Stimulated activated memory B cell treated with anti-CD40 and anti-IgM and Interleukin-4, amounts not matched to agents 10 μg/mL and 1 μg/mL and 100 μg/mL, for 72 hours (primary cell): ENCODE measurements at regions not wholly inside any gene's neighbourhood (a gene's known extent, or its start where the extent isn't known, plus 50 kb on each side); places are given as distances from the start of the nearest gene placed in this dataset.

Experiments used
- ATAC-seq: fragments of 150-1000 bp; cut with Tn5 transposase; 2 replicates; pipeline ENCODE4 v1.10.0; 2021
- H3K27ac Mint-ChIP-seq: one replicate; pipeline ENCODE4 v1.8.0; 2022; ENCODE audit warnings: mild to moderate bottlenecking, mixed read lengths
- H3K27me3 Mint-ChIP-seq: one replicate; pipeline ENCODE4 v1.8.0; 2022; ENCODE audit warnings: mixed read lengths
- H3K36me3 Mint-ChIP-seq: one replicate; pipeline ENCODE4 v1.8.0; 2022; ENCODE audit warnings: mixed read lengths
- H3K4me1 Mint-ChIP-seq: one replicate; pipeline ENCODE4 v1.8.0; 2022; ENCODE audit warnings: mixed read lengths
- H3K4me3 Mint-ChIP-seq: one replicate; pipeline ENCODE4 v1.8.0; 2022; ENCODE audit warnings: mild to moderate bottlenecking, moderate library complexity, mixed read lengths
- H3K9me3 Mint-ChIP-seq: one replicate; pipeline ENCODE4 v1.8.0; 2022; ENCODE audit warnings: mixed read lengths

DNA sequence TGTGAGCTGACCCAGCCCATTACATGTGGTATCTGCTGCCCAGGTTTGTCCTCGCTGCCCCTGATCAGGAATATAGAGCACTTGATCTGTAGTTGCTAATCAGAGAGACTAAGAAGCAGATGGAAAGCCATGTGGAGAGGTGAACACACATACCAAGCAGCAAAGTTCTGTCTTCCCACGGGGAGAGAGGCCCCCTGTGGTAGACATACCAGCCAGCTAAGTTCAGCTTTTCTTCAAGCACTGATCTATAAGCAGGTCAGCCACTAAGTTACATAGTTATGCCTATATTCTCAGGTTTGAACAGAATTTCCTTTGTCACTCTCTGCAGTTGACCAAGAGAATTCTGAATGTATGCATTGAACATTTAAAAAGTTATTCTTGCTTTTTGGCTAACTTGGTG, 76.4 kb downstream of the DDX3Y start:
- no peak overlapping the region for H3K27ac Mint-ChIP-seq
- no peak overlapping the region for H3K4me3 Mint-ChIP-seq
- H3K9me3 Mint-ChIP-seq: no peaks in the 10 kb centered on the region
- H3K36me3 Mint-ChIP-seq: no peaks in the 10 kb centered on the region
- ATAC-seq: no peak
- no peaks in the 10 kb centered on the region for H3K4me1 Mint-ChIP-seq
- no peaks in the 10 kb centered on the region for H3K27me3 Mint-ChIP-seq

DNA sequence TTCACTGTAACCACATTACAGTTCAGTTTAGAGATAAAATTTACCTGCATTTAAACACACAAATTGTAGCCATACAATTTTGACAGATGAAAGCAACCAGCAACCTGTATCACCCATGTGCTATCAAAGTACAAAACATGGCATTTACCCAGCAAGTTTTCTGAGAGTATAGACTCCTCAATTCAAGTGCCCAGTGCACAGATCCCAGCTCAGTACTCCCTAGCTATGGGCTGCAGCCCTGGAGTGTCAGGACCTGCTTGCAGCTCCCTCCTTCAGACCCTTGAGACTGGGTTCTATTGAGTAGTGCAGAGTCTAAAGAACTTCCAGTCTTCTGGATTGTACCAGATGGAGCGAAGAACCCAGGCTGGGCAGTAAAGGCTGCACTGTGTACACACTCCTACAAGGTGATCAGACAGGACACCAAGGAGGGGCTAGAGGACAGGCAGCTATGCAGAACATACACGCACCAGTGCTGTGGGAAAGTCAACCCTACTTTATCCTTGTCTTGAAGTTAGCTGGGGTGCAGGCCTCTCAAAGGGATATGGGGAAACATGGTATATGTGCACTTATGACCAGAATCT, 77.7 kb downstream of the DDX3Y start:
- Mint-ChIP-seq H3K4me3 (no peak overlapping the region), H3K4me1 (no peaks in the 10 kb centered on the region)
- ATAC-seq: peak; percentile 24

GRCh38 chrY:12984637-12985344, 80.1 kb downstream of the DDX3Y start:
- ATAC-seq: no peak
- Mint-ChIP-seq H3K36me3 (no peaks in the 10 kb centered on the region), H3K4me3 (no peak overlapping the region), H3K27ac (no peak overlapping the region), H3K9me3 (no peaks in the 10 kb centered on the region), H3K27me3 (no peaks in the 10 kb centered on the region), H3K4me1 (no peaks in the 10 kb centered on the region)

More for the DNA sequence above, 77.7 kb downstream of the DDX3Y start:
- Mint-ChIP-seq H3K27me3 (no peaks in the 10 kb centered on the region), H3K9me3 (no peaks in the 10 kb centered on the region), H3K27ac (no peak overlapping the region), H3K36me3 (no peaks in the 10 kb centered on the region)

DNA sequence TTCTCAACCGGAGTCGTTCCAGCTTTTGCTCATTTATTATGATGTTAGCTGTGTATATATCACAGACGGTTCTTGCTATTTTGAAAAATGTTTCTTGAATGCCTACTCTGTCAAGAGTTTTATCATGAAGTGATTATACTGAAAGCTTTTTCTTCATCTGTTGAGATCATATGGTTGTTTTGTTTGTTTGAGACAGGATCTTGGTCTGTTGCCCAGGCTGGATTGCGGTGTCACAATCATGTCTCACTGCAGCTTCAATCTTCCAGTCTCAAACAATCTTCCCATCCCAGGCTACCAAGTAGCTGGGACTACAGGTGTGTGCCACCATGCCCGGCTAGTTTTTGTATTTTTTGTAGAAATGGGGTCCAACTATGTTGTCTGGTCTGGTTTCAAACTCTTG, 112.8 kb downstream of the DDX3Y start:
- Mint-ChIP-seq H3K27ac (no peak overlapping the region), H3K9me3 (no peaks in the 10 kb centered on the region), H3K4me1 (no peaks in the 10 kb centered on the region), H3K4me3 (no peak overlapping the region), H3K27me3 (peaks cover 7% of the 10 kb centered on the region), H3K36me3 (no peaks in the 10 kb centered on the region)
- no peak for ATAC-seq

- no peak for ATAC-seq
- Mint-ChIP-seq H3K27me3 (peaks cover 7% of the 10 kb centered on the region), H3K36me3 (no peaks in the 10 kb centered on the region), H3K9me3 (no peaks in the 10 kb centered on the region), H3K4me3 (no peak overlapping the region), H3K27ac (no peak overlapping the region), H3K4me1 (no peaks in the 10 kb centered on the region)
Observed at GRCh38 chrY:13019486-13019885, 114.8 kb downstream of the DDX3Y start.

DNA sequence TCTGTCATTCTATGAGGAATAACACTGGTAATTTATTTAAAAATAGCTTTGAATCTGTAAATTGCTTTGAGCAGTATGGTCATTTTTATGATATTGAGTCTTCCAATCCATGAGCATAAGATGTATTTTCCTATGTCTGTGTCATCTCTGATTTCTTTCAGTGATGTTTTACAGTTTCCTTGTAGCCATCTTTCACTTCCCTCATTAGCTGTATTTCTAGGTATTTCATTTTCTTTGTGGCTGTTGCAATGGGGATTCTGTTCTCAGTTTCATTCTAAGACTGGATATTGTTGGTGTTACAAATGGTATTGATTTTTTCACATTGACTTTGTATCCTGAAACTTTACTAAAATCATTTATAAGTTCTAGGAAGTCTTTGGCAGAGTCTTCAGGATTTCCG, 116.2 kb downstream of the DDX3Y start:
- Mint-ChIP-seq H3K4me3 (no peak overlapping the region), H3K4me1 (no peaks in the 10 kb centered on the region), H3K36me3 (no peaks in the 10 kb centered on the region), H3K27me3 (peaks cover 7% of the 10 kb centered on the region), H3K27ac (no peak overlapping the region), H3K9me3 (no peaks in the 10 kb centered on the region)
- ATAC-seq: no peak

DNA sequence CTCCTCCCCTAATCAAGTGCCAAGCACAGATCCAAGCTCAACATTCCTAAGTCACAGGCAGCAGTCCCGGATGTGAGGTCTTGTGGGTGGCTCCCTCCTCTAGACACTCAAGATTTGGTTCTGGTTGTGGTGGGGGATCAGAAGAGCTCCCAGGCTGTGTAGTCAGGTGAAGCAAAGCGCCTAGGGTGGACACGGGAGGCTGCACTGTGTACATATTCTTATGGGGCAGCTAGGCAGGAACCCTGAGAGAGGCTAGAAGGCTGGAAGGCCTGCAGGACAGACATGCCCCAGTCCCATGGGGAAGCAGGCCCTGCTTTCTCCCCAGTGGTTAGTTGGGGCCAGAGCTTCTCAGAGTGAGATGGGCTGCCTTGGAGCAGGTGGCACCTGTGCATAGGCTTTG, 118.9 kb downstream of the DDX3Y start:
- Mint-ChIP-seq H3K27me3 (peaks cover 7% of the 10 kb centered on the region), H3K36me3 (no peaks in the 10 kb centered on the region), H3K4me1 (no peaks in the 10 kb centered on the region), H3K9me3 (no peaks in the 10 kb centered on the region), H3K4me3 (no peak overlapping the region), H3K27ac (no peak overlapping the region)
- ATAC-seq: no peak

DNA sequence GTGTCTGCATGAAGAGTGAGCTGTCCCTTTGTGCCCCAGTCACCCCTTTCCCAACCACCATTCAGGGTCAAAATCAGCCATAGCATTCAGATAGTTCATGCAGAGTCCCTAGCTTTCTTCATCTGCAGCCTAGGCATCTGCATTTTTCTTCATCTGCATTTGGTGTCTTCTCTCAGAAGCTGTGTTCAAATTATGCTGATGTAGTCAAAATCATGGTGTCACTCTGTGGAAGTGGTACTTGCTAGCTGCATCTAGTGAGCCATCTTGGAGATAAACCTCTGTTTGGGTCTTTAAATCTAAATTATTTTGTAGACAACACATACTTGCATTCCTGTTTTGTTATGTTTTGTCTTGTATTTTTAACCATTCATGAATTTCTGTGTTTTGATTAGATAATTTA, 119.8 kb downstream of the DDX3Y start:
- H3K27ac Mint-ChIP-seq: no peak overlapping the region
- H3K9me3 Mint-ChIP-seq: no peaks in the 10 kb centered on the region
- no peaks in the 10 kb centered on the region for H3K4me1 Mint-ChIP-seq
- ATAC-seq: no peak
- H3K4me3 Mint-ChIP-seq: no peak overlapping the region
- no peaks in the 10 kb centered on the region for H3K36me3 Mint-ChIP-seq
- H3K27me3 Mint-ChIP-seq: peaks cover 7% of the 10 kb centered on the region

DNA sequence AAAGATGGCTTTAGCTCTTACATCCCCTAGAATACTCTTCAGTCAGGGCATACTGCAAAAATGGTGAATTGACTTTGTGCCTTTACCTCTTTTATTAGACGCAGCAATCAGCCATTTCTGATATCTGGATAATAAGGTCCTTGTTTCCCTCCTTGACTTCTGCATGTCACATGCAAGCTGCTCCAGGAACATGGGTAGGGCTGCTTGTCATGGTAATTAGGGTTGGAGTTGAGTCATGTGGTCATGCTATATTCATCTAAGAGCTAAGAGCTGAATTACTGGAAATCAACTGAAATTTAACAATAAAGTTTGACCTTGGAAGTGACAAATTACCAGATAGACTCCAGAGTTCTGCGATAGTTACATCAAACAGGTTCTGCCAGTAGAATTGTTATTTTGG, 122.2 kb downstream of the DDX3Y start:
- Mint-ChIP-seq H3K27ac (no peak overlapping the region), H3K36me3 (no peaks in the 10 kb centered on the region), H3K9me3 (no peaks in the 10 kb centered on the region), H3K4me3 (no peak overlapping the region), H3K27me3 (no peaks in the 10 kb centered on the region), H3K4me1 (no peaks in the 10 kb centered on the region)
- ATAC-seq: no peak

GRCh38 chrY:13040232-13040631, 135.6 kb downstream of the DDX3Y start:
- no peak overlapping the region for H3K4me3 Mint-ChIP-seq
- peaks cover 4% of the 10 kb centered on the region for H3K9me3 Mint-ChIP-seq
- H3K27ac Mint-ChIP-seq: no peak overlapping the region
- peaks cover 7% of the 10 kb centered on the region for H3K27me3 Mint-ChIP-seq
- no peak for ATAC-seq
- no peaks in the 10 kb centered on the region for H3K4me1 Mint-ChIP-seq
- no peaks in the 10 kb centered on the region for H3K36me3 Mint-ChIP-seq

- Mint-ChIP-seq H3K4me1 (no peaks in the 10 kb centered on the region), H3K36me3 (no peaks in the 10 kb centered on the region), H3K9me3 (peaks cover 2% of the 10 kb centered on the region), H3K27ac (no peak overlapping the region), H3K4me3 (no peak overlapping the region), H3K27me3 (no peaks in the 10 kb centered on the region)
- ATAC-seq: no peak
Observed at GRCh38 chrY:13053501-13053900, 148.8 kb downstream of the DDX3Y start.

- Mint-ChIP-seq H3K27ac (no peak overlapping the region), H3K36me3 (no peaks in the 10 kb centered on the region), H3K4me3 (no peak overlapping the region), H3K27me3 (no peaks in the 10 kb centered on the region), H3K4me1 (no peaks in the 10 kb centered on the region), H3K9me3 (no peaks in the 10 kb centered on the region)
- ATAC-seq: no peak
Observed at GRCh38 chrY:13066372-13066771, 161.7 kb downstream of the DDX3Y start.

- no peaks in the 10 kb centered on the region for H3K27me3 Mint-ChIP-seq
- H3K4me1 Mint-ChIP-seq: no peaks in the 10 kb centered on the region
- peaks cover 2% of the 10 kb centered on the region for H3K9me3 Mint-ChIP-seq
- no peak overlapping the region for H3K27ac Mint-ChIP-seq
- H3K36me3 Mint-ChIP-seq: no peaks in the 10 kb centered on the region
- no peak overlapping the region for H3K4me3 Mint-ChIP-seq
- no peak for ATAC-seq
Observed at GRCh38 chrY:13068696-13069095, 164.0 kb downstream of the DDX3Y start.

GRCh38 chrY:13069111-13069510, 164.4 kb downstream of the DDX3Y start:
- H3K27me3 Mint-ChIP-seq: no peaks in the 10 kb centered on the region
- H3K9me3 Mint-ChIP-seq: peaks cover 2% of the 10 kb centered on the region
- no peaks in the 10 kb centered on the region for H3K4me1 Mint-ChIP-seq
- no peak overlapping the region for H3K4me3 Mint-ChIP-seq
- no peaks in the 10 kb centered on the region for H3K36me3 Mint-ChIP-seq
- ATAC-seq: no peak
- H3K27ac Mint-ChIP-seq: no peak overlapping the region

GRCh38 chrY:13082748-13083147, 178.1 kb downstream of the DDX3Y start:
- no peak overlapping the region for H3K4me3 Mint-ChIP-seq
- ATAC-seq: no peak
- H3K27me3 Mint-ChIP-seq: no peaks in the 10 kb centered on the region
- no peaks in the 10 kb centered on the region for H3K9me3 Mint-ChIP-seq
- no peaks in the 10 kb centered on the region for H3K4me1 Mint-ChIP-seq
- no peak overlapping the region for H3K27ac Mint-ChIP-seq
- H3K36me3 Mint-ChIP-seq: no peaks in the 10 kb centered on the region

DNA sequence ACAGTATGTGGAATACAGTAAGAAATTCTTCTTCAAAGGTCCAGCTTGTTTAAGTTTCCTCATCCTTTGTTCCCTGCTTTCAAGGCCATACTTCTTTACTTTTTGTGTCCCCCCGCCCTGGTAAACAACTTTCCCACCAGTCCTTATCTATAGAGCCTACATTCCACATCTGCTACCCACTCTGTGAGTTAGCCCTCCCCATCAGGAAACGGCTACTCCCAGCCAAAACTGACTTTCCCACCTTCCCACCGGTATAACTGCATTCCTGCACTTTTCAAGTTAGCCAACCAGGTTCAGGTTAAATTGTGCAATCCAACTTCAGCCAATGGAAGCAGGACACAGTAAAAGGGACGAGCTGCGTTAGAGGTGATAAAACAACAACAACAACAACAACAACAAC, 186.9 kb downstream of the DDX3Y start:
- ATAC-seq: no peak
- Mint-ChIP-seq H3K4me3 (no peak overlapping the region), H3K36me3 (no peaks in the 10 kb centered on the region), H3K27ac (no peak overlapping the region), H3K4me1 (no peaks in the 10 kb centered on the region), H3K27me3 (peaks cover 10% of the 10 kb centered on the region), H3K9me3 (peaks cover 3% of the 10 kb centered on the region)
